ENCODE measurements at regions not wholly inside any gene's neighbourhood (a gene's known extent, or its start where the extent isn't known, plus 50 kb on each side); places are given as distances from the start of the nearest gene placed in this dataset.
"Not testable (repeated sequence)": the region's sequence is repeated elsewhere in the genome, so short reads cannot be mapped to it uniquely, and the experiment has no call there.

DNA sequence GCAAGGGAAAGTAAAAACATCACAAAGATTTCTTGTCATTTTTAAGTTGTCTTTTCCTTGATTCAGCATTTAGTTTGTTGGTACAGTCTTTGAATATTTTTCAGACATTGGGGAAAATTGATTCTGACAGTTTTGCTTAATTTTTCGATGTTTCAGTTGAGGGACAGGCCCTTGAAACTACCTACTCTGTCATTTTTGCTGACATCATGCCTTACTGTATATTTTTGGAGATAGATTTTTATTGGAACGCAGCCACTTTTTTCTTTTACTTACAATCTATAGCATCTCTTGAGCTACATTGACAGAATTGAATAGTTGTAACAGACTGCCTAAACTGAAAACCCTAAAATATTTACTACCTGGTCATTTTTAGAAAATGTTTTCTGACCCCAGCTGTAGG is 297.1 kb upstream of the KIF2B start:
- intact Hi-C loops (cut with DNase I), result no loop called here
- no peak for DNase-seq (ENCODE audit: low spot score)

DNA sequence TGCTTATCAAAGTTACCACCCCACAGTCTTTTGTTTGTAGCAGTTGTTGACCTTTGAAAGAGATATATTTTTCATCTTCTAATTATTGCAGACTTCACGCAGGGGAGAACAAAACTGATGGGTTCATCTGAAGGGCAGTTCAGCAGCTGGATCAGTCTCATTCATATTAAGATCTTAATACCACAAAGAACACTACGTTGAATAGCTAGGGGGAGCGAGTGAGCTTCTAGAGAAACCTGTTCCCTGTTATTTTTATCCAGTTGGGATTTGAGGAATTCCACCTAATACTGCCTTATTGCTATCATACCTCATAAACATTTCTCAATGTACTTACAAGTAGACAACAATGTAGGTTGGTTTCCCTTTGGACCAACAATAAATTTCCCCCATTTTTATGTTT is 306.1 kb upstream of the KIF2B start:
- intact Hi-C loops (cut with DNase I), result no loop called here
- DNase-seq (ENCODE audit: low spot score), result no peak

DNA sequence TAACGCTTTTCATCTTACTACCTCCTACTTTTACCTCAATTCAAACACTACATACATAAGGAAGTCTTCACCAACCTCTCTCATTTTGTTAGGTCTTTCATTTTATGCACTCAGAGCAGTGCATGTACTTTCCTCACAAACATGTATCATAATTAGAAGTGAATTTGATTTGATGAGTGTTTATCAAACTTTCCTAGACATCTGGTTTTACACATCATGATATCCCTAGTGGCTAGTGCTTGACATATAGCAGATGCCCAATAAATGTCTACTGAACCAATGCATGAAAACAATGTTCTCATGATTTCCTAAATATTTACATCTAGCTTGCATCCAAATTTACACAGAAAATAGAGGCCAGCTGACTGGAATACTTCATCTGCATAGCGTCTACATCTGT is 323.4 kb upstream of the KIF2B start:
- no peak for DNase-seq (ENCODE audit: low spot score)
- intact Hi-C loops (cut with DNase I), result no loop called here

DNA sequence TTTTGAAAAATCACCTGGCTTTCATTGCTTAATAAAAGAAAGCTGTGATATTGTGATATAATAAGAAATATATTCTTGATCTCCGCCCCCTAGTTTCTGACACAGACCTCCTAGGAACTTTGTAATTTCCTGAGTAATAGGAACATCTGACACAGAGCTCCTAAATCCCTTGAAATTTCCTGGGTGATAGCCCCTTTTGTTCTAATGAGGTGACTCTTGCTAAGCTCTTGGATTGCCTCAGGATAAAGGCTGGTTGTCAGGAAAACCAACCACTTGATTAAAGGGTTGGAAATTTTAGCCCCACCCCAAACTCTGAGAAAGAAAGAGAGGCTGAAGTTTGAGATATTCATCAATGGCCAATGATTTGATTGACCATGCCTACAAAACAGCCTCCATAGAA is 326.4 kb upstream of the KIF2B start:
- no peak for DNase-seq (ENCODE audit: low spot score)
- intact Hi-C loops (cut with DNase I), result no loop called here

DNA sequence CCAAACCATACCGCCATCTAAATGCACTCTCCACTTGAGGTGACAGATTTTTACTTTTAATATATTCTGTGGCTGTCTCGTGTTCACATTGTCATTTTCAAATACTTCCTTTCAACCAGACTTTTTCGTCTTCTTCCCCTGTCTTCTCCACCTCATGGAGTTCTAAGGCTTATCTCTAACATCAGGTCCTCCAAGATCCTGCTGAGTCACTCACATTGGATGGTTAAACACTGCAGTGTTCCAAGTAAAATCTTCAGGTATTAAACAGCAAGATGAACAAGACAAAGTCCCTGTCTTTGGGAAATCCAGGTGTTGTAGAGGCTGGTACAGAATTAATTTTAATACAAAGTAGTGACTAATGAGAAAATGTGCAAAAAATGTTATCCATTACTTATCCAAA is 330.2 kb upstream of the KIF2B start:
- intact Hi-C loops (cut with DNase I), result no loop called here
- no peak for DNase-seq (ENCODE audit: low spot score)

DNA sequence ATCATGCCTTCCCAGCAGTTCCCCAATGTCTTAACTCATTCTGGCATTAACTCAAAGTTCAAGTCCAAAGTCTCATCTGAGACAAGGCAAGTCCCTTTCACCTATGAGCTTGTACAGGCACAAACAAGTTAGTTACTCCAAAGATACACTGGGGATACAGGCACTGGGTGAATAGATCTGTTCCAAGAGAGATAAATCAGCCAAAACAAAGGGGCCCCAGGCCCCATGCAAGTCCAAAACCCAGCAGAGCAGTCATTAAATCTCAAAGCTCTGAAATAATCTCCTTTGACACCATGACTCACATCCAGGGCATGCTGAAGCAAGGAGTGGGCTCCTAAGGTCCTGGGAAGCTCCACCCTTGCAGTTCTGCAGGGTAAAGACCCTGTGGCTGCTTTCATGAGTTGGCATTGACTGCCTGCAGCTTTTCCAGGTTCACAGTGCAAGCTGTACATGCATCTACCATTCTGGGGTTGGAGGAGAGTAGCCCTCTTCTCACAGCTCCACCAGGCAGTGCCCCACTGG is 332.2 kb upstream of the KIF2B start:
- DNase-seq (ENCODE audit: low spot score), result no peak
- intact Hi-C loops (cut with DNase I), result no loop called here

DNA sequence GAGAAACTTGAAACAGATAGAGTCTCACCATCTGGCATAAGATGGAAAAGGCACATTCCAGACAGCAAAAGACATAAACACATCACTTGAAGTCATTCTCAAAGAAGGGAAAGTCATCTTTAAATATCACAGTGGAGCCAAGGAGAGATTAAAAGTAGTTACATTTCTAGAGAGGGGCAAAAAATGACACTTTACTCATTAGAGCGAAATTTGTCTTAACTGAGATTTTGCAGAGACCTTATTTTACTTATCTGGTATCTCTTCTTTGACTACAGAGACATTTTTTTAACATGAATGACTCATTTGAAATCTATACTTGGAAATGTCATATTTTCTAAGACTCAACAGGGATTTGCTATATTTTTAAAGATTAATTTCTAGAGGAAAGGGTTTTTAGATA is 339.0 kb upstream of the KIF2B start:
- intact Hi-C loops (cut with DNase I), result no loop called here
- DNase-seq (ENCODE audit: low spot score), result no peak

DNA sequence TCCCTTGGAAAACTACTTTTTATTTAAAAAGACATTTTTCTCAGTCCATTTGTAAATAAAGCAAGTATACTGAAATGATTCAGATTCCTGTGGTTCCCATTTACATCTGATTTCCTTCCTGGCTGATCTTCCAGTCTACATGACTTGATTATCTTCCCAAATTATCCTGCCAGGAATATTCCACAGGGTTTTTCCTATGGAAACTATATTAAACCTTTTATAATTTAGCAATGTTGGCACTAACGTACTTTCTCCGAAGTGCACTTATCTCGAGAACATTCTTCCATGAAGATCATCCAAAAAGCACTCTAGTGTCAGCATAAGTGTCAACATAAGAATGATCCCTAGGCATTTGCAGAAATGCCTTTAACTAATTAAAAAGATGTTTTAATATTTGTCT is 347.7 kb upstream of the KIF2B start:
- no peak for DNase-seq (ENCODE audit: low spot score)
- intact Hi-C loops (cut with DNase I), result no loop called here

DNA sequence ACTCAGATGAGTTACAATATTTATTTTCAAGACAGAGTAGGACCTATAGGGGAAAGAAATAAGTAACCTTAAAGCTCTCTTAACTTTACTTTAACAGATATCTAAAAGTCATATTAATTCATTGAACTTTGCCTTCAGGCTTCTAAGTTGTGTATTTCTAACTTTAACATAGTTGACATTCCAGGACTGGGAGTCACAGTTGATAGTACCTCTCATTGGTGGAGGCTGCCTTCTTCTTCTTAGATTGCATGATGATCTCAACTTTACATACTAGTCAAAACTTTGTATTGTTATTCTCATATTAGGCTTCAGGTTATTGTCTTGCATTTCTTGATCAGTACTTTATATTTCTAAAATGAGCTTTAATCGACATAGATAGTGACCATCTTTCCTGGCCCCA is 350.1 kb upstream of the KIF2B start:
- DNase-seq (ENCODE audit: low spot score), result no peak
- intact Hi-C loops (cut with DNase I), result no loop called here

DNA sequence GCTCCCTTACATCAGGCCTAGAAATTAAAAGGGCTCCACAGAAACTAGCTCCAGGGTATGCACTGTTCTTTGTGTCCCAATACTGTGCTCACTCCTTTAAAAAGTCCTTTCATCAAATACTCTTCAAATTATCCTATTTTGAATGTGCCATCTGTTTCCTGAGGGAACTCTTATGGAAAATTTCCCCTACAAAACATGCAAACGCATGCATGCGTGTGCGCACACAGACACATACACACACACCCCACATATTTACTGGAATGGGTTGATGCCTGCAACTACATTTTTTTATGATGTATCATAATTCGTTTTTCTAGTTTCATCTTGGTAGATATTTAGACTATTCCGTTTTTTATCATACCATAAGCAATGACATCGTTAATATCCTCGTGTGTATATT is 351.2 kb upstream of the KIF2B start:
- intact Hi-C loops (cut with DNase I), result no loop called here

DNA sequence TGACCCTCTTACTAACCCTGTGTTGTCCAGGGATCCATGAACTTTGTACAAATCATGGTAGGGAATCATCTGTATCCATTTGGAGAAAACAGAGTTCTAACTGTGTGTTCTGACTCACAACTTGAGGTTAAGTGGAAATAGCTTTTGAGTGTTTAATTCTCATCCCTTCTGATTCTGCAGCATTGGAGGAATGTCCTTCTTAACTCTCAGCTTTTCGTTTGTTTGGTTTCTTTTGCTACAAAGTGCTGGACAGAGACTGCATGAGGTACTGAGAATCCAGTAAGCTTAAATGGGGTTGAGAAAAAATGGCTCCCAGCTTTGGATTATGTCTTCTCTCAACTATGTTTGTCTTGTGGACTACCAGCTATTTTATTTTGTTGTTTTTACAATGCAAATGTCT is 352.1 kb upstream of the KIF2B start:
- DNase-seq (ENCODE audit: low spot score), result no peak
- intact Hi-C loops (cut with DNase I), result no loop called here

More for the DNA sequence above, 351.2 kb upstream of the KIF2B start:
- no peak for DNase-seq (ENCODE audit: low spot score)

DNA sequence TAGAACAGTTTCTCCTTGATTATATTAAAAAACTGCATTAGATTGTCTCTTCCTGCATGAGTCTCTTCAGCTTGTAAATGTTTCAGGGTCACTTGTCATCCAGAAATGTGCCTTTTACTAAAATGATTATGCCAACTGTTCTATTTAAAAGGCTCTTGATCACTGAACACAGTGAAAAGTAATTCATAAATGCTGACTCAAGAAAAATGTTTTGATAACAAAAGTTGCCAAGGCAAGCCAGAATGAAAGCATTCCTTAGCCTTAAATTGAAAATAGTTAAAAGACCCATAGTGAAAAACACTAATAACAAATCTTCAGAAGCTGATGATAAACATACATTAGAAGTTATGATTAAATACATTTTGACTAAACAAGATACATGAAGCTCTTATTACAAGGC is 356.0 kb upstream of the KIF2B start:
- no peak for DNase-seq (ENCODE audit: low spot score)
- intact Hi-C loops (cut with DNase I), result no loop called here

DNA sequence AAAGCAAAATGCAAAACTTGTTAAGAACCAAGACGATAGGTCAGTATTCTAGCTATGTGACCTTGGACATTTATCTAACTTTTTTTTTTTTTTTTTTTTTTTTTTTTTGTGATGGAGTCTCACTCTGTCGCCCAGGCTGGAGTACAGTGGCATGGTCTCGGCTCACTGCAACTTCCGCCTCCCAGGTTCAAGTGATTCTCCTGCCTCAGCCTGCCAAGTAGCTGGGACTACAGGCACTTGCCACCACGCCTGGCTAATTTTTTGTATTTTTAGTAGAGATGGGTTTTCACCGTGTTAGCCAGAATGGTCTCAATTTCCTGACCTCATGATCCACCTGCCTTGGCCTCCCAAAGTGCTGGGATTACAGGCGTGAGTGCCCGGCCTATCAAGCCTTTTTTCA is 358.3 kb upstream of the KIF2B start:
- DNase-seq (ENCODE audit: low spot score); intact Hi-C loops (cut with DNase I): not testable (repeated sequence)

DNA sequence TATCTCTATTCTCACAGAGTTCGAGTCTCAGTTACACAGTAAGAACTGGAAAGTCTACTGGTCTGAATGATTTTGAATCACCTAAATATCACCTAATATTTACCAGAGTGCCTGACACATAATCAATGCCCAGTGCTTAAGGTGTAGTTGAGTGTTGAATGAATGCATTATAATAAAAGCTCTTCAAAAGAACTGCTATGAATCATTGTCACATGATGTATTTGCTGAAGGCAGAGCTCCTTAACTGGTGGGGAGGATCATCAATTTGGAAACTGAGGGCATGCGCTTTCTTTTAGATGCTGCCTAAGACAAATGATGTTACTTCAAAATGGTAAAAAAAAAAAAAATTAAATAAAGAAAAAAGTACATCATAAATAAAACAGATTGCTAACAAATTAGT is 359.4 kb upstream of the KIF2B start:
- DNase-seq (ENCODE audit: low spot score), result no peak
- intact Hi-C loops (cut with DNase I), result no loop called here

DNA sequence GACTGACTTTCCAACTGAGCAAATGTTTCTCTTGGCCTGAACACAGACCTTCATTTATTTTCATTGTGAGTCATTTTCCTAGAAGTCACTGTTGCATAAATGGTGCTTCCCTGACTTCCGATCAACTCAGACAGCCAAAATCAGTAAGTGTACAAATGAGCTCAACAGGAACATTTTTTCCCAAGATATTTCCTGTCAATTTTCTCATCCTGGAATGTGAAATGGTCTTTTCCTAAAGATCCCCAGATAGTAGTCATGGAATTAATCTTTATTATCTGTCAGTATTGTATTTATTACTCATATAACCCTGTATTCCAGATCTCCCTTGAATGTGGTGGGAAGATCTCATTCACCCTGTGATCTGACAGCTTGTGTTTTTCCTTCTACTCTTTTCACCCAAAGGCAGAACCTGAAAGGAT is 360.3 kb upstream of the KIF2B start:
- DNase-seq (ENCODE audit: low spot score), result no peak
- intact Hi-C loops (cut with DNase I), result no loop called here

DNA sequence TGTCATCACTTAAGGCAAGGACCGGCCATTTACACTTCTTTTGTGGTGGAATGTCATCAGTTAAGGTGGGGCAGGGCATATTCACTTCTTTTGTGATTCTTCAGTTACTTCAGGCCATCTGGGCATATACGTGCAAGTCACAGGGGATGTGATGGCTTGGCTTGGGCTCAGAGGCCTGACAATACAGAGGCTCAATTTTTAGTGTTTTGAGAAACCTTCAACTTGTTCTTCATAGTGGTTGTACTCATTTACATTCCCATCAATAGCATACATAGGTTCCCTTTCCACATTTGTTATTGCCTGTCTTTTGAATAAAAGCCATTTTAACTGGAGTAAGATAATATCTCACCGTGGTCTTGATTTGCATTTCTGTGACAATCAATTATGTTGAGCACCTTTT is 366.8 kb upstream of the KIF2B start:
- intact Hi-C loops (cut with DNase I); DNase-seq (ENCODE audit: low spot score): not testable (repeated sequence)

DNA sequence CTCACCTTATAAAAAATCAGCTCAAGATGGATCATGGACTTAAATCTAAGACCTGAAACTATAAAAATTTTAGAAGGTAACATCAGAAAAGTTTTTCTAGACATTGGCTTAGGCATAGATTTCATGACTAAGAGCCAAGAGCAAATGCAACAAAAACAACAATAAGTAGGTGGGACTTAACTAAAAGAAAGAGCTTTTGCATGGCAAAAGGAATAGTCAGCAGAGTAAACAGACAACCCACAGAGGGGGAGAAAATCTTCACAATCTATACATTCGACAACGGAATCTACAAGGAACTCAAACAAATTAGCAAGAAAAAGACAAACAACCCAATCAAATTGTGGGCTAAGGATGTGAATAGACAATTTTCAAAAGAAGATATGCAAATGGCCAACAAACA is 368.4 kb upstream of the KIF2B start:
- intact Hi-C loops (cut with DNase I), result no loop called here
- DNase-seq (ENCODE audit: low spot score), result no peak

DNA sequence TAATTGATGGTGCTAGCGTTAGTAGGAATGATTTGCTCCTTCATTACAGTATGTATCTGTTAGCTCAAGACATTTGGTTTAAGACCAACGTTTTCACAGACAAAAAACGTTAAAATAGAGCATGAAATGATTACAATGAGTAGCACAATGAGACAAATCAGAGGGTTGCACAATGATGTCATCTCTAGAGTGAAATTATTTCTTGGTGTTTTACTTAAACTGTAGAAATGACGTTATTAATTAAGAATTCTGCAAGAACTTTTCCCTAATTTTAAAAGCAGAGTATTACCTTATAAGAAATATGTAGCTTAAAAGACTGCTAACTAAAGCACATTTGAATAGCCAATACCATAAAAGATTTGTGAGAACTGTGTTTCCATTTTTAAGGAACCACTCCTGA is 373.4 kb upstream of the KIF2B start:
- DNase-seq (ENCODE audit: low spot score), result no peak
- intact Hi-C loops (cut with DNase I), result no loop called here

DNA sequence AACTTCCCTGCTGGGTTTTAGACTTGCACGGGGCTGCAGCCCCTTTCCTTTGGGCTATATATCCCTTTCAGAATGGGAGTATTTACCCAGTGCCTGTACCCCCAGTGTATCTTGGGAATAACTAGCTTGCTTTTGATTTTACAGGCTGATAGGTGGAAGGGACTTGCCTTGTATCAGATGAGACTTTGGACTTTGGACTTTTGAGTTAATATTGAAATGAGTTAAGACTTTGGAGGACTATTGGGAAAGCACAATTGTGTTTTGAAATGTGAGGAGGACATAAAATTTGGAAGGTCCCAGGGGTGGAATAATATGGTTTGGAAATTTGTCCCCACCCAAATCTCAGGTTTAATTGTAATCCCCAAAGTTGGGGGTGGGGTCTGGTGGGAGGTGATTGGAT is 393.8 kb upstream of the KIF2B start:
- DNase-seq (ENCODE audit: low spot score), result no peak
- intact Hi-C loops (cut with DNase I), result no loop called here

DNA sequence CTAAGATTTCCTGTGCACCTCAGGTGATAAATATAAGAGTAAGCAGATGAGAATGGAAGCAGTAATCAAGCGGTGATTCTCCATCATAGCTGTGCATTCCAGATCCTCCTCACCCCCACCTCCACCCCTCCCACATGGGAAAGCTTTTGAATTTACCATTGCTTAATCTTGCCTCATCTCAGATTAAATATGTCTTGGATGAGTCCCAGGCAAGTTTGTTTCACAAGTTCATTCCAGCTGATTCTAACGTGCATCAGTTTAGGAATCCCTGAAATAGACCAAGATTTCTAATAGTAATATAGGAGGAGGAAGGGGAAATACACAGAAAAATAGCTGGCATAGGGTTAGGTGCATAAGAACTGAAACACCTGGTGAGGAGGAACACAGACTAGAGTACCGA is 396.2 kb upstream of the KIF2B start:
- no peak for DNase-seq (ENCODE audit: low spot score)
- intact Hi-C loops (cut with DNase I), result no loop called here

DNA sequence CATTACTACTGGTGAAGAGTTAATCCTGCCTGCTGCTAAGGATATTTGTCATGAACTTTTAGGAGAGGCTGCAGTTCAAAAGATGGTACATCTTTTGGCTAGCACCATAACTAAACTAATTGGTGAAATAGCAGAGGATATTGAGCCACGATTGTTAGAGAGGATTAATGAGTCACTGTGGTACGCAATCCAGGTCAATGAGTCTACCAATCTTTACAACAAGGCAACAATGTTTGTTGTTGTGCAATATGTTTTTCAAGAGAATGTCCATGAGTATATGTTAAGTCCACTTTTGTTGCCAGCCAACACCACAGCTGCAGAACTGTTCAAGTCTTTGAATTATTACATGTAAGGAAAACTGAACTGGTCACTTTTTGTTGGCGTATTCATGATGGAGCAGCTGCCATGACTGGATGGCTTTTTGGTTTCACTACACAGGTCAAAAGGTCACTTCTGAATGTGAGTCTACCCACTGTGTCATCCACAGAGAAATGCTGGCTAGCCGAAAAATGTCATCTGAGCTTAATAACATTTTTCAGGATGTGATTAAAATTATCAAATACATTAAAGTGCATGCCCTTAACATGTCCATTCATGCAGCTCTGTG is 402.6 kb upstream of the KIF2B start:
- no peak for DNase-seq (ENCODE audit: low spot score)
- intact Hi-C loops (cut with DNase I), result no loop called here

DNA sequence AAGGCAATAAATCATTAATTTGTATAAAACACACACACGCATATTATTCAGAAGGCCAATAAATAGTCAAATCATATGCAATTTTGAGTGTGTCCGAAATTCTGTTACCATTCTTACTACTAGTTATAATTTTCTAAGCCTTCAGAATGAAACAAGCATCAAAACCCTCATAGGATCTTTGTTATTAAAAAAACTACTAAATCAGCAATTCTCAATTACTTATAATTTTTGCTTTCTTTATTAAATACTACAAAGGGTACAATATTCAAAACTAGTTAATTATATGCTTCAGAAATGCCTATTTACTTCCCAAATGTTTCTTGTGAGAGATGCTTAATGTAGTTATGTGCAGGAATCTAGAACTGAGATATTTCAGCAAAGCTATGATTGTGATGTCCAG is 413.1 kb upstream of the KIF2B start:
- no peak for DNase-seq (ENCODE audit: low spot score)
- intact Hi-C loops (cut with DNase I), result no loop called here
